GM19324 (cell line): ENCODE measurements at regions not wholly inside any gene's neighbourhood (a gene's known extent, or its start where the extent isn't known, plus 50 kb on each side); places are given as distances from the start of the nearest gene placed in this dataset.

Experiments
- ATAC-seq: cut with Tn5 transposase; IDR thresholded peaks from one replicate; pipeline ENCODE4 v1.9.1; 2021; ENCODE audit warnings: mild to moderate bottlenecking, moderate library complexity; ENCODE audit not compliant: unreplicated experiment, low FRiP score

GRCh38 chr5:125595845-125596244 is 827.4 kb upstream of the GRAMD2B start:
- no peak for ATAC-seq

GRCh38 chr5:125597338-125597737 is 825.9 kb upstream of the GRAMD2B start:
- ATAC-seq: no peak

- no peak for ATAC-seq
Observed at GRCh38 chr5:125600559-125600958, 822.6 kb upstream of the GRAMD2B start.

DNA sequence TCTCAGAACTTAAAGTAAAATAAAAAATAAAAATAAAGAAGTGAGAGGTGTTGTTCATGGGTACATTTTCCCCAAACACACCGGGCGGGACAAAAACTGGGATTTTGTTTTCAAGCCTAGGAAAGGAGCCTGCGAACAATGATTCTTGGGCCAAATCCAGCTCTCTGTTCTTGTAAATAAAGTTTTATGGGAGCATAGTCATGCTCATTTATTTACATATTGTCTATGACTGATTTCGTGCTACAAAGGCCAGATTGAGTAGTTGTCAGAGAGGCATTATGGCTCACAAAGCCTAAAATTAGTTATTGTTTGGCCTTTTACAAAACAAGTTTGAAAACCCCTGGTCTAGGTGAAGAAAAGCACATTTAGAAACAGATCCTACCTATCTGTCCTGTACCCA is 821.0 kb upstream of the GRAMD2B start:
- no peak for ATAC-seq

- no peak for ATAC-seq
Observed at GRCh38 chr5:125603321-125603720, 819.9 kb upstream of the GRAMD2B start.

DNA sequence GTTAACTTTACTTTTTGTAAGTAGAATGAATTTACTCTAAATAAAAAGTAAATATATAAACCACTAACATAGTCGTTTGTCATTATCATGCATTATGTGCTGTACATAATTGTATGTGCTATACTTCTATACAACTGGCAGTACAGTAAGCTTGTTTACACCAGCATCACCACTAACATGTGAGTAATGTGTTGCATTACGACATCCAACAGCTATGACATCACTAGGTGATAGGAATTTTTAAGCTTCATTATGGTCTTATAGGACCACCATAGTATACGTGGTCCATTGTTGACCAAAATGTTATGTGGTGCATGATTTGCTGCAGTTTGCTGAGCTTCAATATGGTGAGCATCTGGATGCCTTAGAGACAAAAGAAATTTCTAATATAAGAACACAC is 819.1 kb upstream of the GRAMD2B start:
- ATAC-seq: no peak

DNA sequence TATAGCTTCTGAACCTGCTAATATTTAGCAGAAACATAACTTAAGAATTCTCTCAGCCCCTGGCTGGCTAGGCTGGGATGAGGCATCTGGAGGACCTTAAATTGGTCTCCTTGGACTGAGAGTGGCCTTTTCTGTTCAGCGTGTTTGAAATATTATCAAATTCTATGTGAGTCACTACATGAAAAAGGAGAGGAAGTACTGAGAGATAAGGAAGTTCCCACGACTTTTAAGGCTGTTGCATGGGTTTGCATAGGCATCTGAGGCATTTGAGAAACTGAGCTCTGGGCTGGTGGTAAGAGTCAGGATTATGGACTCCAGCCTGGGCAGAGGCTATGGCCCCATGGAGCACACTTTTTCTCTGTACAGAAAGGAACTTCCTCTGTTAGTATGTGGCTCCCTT is 816.2 kb upstream of the GRAMD2B start:
- ATAC-seq: no peak

GRCh38 chr5:125609011-125609410 is 814.2 kb upstream of the GRAMD2B start:
- ATAC-seq: no peak

GRCh38 chr5:125610892-125611291 is 812.3 kb upstream of the GRAMD2B start:
- no peak for ATAC-seq

DNA sequence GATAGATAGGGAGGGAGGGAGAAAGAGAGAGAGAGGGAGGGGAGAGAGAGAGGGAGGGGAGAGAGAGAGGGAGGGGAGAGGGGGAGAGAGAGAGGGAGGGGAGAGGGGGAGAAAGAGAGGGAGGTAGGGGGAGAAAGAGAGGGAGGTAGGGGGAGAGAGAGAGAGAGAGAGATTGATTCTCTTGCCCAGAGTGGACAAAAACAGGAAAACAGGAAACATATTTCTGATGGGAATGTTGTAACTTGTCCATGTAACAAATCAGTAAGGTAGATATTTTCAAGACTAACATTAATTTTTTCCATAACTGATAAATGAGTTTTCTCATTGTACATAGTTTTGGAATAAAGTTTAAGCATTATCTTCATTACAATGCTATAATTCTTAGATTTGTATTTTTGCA is 811.7 kb upstream of the GRAMD2B start:
- no peak for ATAC-seq

DNA sequence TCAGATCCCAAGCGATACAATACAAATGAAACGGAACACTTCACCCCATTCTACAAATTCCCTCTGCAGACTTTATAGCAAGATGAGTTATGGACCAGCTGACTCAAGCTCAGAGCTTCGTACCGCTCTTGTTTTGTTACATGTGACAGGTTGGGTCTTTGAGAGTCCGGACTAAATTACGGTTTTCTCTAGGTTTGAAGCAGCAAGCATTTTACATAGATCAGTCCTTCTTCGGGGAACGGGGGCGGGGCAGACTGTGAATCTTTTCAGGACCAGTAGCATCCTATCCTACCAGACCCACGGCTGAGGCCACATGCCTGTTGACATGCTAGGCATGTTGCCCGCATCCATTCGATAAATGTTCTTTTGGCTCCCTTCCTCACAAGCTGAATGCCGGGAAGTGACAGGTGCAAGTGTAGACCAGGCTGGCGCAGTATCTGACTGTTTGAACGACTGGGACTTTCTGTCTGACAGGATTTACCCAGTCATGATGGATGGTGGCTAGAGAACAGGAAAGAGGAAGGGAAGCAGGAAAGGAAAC is 811.0 kb upstream of the GRAMD2B start:
- ATAC-seq: no peak

DNA sequence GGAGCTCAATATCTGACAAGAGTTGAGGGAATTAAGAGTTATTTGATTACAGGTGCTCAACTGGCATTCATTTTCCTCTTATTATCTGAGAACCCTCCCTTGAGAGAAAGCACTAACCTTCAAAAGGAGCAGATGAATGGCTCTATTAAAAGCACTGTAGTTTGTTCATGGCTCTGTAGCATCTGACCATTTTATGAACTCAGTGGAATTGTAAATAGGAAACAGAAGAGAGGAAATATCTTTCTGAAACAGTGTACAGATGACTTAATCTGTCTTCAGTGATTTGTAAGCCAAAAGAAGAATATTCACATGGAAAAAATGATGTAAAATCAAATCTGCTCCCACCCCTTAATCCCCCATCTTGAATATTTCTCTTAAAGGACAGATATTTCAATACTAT is 810.4 kb upstream of the GRAMD2B start:
- no peak for ATAC-seq

DNA sequence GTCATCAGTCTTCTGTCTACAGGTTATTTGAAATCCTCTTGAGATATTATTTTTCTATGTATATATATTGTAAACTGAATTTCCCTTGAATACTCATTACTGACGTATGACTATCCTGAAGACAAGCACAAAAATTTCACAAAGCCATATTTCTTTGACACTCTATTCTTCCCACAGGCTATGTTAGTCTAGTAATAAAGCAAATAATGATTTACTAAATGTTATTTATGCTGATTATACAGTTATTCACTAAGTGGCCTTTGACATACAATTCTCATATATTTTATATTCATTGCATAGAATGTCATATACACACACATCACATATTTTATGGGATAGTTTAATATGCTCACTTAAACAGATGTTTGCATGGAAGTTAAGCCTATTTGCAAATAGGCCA is 793.0 kb upstream of the GRAMD2B start:
- no peak for ATAC-seq

- no peak for ATAC-seq
Observed at GRCh38 chr5:125633523-125633922, 789.7 kb upstream of the GRAMD2B start.

DNA sequence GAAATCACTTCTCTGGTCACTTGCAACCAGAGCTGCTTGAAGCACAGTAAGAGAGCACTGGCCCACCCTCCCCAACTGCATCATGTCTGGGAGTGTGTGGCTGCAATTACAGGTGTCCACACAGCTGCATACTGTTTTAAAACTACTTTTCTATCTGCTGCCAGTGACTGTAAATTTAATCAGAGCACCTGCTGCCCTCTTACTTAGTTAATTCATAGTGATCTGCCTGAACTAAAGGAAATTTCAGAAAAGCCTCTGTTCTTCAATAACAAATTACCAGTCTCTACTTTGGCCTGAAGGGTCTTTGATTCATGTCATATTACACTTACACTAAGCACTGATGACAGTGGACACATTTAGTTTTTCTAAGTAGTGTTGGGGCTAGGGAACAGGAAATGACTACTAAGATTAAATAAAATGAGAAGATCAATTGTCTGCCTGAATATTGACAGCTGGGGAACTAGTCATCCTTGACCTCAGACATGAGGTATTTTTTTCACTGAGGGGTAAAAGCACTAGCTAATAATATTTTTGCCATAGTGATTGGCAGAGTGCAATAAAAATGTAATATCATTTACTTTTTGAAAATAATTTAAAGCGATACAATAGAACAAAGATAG is 788.9 kb upstream of the GRAMD2B start:
- no peak for ATAC-seq

- ATAC-seq: no peak
Observed at GRCh38 chr5:125639858-125640257, 783.4 kb upstream of the GRAMD2B start.

- ATAC-seq: no peak
Observed at GRCh38 chr5:125652761-125653160, 770.4 kb upstream of the GRAMD2B start.

DNA sequence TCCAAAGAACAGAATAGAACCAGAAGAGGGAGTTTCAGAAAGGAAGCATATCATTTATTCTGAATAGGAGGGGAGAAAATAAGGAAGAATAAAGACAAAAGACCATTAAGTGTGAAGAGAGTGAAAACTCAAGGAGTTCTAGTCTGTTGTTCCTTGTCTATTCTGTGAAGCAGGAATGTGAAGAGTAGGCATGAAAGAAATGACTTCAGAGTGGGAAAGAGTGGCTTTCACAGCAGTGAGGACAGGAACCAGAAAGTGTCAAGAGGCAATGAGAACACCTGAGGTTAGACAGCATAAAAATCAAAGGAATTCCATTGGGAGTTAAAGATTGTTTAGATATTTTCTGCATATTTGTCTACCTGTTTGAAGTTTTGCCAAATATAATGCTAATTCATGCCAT is 768.8 kb upstream of the GRAMD2B start:
- ATAC-seq: no peak

GRCh38 chr5:125655156-125655555 is 768.1 kb upstream of the GRAMD2B start:
- no peak for ATAC-seq

DNA sequence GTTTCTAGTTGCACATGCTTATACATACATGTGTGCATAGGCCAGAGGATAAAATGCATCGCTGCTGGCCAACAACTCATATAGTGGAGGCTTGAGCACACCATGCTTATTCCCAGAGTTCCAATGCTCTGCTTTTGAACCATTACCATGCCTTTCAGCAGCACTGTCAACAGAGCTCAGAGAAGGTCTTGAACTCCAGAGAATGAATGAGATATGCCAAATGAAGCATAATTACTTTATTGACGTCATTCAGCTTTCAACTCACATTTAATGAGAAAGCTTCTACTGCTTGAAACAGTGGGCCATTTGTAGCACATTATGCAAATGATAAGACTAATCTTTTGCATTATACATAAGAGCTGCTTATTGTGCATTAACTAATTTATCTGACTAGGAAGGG is 765.3 kb upstream of the GRAMD2B start:
- no peak for ATAC-seq

DNA sequence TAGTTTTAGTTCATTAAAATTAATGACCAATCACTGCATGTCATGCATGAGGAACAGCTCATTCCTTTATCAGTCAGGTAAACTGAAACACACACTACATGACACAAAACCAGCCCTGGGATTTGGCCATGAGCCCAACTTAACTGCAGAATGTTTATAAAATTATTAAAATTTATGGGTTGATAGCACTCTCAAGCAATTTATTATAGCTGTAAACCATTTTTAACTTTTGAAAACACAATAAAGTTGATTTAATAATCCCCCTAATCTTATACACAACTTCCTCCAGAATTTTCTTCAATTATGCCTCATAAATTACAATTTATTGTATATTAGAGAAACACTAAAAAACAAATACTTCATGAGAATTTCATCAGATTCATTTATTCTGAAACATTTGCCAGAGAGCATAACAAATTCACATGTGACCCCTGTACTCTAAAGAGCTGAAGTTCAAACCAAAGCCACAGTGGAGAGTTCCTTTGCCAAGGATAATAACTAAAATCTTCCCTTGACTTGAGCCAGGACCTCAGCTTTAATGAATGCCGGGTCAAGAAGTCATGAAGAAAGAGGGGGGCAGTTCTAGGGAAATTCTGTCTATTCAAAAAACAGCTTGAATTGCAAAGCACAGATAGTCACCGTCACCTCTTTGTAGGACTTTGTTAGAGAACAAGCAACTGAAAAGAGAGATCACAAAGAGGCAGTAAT is 763.7 kb upstream of the GRAMD2B start:
- no peak for ATAC-seq

- no peak for ATAC-seq
Observed at GRCh38 chr5:125660231-125660895, 762.8 kb upstream of the GRAMD2B start.
